Mucosa of rectum (tissue), 2 donors: ENCODE measurements at regions not wholly inside any gene's neighbourhood (a gene's known extent, or its start where the extent isn't known, plus 50 kb on each side); places are given as distances from the start of the nearest gene placed in this dataset.
"Not testable (repeated sequence)": the region's sequence is repeated elsewhere in the genome, so short reads cannot be mapped to it uniquely, and the experiment has no call there.

Source experiments
- H3K27ac ChIP-seq, 2 donors: one replicate each; pipeline ENCODE4 v1.7.0; 2013; ENCODE audit warnings: inconsistent platforms in 2 of 2, low read depth in 2 of 2, low read length in 2 of 2
- H3K27me3 ChIP-seq, 2 donors: one replicate each; pipeline ENCODE4 v1.7.0; 2013; ENCODE audit warnings: low read length in 2 of 2; ENCODE audit not compliant: control insufficient read depth in 2 of 2, insufficient read depth in 2 of 2
- H3K36me3 ChIP-seq, 2 donors: one replicate each; pipeline ENCODE4 v1.7.0; 2013; ENCODE audit warnings: low read length in 2 of 2; ENCODE audit not compliant: control insufficient read depth in 2 of 2, insufficient read depth in 2 of 2
- H3K4me1 ChIP-seq, 2 donors: one replicate each; pipeline ENCODE4 v1.7.0; 2013; ENCODE audit warnings: low read length in 2 of 2, mild to moderate bottlenecking in 1 of 2; ENCODE audit not compliant: control insufficient read depth in 2 of 2, insufficient read depth in 2 of 2
- H3K4me3 ChIP-seq, 2 donors: one replicate each; pipeline ENCODE4 v1.7.0; 2013; ENCODE audit warnings: low read length in 2 of 2
- H3K9ac ChIP-seq, 2 donors: one replicate each; pipeline ENCODE4 v1.7.0; 2013; ENCODE audit warnings: low read length in 2 of 2, low read depth in 1 of 2, mild to moderate bottlenecking in 1 of 2
- H3K9me3 ChIP-seq, 2 donors: one replicate each; pipeline ENCODE4 v1.7.0; 2013; ENCODE audit warnings: low read length in 2 of 2; ENCODE audit not compliant: control insufficient read depth in 2 of 2
- donor health status: healthy.
- donor health status: Normal muscosa, but diverticular disease.

DNA sequence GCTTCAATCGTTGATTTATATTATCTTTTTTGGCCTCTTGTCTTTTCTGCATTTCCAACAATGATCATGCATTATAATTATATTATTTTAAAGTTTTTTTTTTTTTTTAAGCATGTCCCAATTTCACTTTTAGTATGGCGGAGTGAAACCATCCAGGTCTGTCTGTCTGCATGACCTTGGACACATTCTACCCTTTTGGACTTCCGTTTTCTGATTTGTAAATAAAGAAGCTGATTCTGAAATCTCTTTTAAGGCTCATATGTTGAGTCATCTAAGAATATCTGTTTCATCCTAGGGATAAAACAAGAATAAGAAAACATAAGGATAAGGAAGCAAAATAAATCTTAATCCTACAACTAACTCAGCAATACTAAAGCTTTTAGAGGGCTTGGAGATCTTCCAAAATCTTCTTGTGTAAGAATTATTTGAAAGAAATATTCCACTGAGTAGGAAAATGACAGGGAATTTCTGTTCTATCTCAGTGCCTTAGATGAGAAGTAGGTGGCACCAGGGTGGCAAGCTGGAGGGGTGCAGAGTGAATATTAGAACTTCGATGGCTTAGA, 195.7 kb upstream of the TOX3 start:
- Histone ChIP-seq H3K27me3 (no peaks in the 10 kb centered on the region), H3K9ac (no peak overlapping the region), H3K27ac (no peak overlapping the region), H3K4me1 (no peaks in the 10 kb centered on the region), H3K4me3 (no peak overlapping the region), H3K9me3 (no peaks in the 10 kb centered on the region), H3K36me3 (no peaks in the 10 kb centered on the region)

DNA sequence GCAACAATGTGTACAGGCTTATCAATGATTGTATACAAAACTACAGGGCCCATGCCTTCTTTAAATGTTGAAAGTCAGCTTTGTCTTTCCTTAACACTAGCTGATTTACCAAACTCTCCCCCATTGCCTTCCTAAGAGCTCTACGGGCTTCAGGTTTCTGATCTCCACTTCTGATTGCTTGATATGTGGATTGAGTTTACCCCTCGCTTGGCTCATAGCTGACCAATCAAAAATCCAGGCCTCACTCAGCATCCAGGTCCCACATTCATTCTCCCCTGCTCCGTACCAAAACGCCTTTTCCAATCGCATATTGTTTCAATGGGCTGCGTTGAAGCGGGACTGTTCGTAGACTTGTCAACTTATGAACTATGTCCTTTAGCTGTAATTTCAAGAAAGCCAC, 195.1 kb upstream of the TOX3 start:
- Histone ChIP-seq H3K9me3 (no peaks in the 10 kb centered on the region), H3K9ac (no peak overlapping the region), H3K27ac (no peak overlapping the region), H3K36me3 (no peaks in the 10 kb centered on the region), H3K4me1 (no peaks in the 10 kb centered on the region), H3K4me3 (no peak overlapping the region), H3K27me3 (no peaks in the 10 kb centered on the region)

DNA sequence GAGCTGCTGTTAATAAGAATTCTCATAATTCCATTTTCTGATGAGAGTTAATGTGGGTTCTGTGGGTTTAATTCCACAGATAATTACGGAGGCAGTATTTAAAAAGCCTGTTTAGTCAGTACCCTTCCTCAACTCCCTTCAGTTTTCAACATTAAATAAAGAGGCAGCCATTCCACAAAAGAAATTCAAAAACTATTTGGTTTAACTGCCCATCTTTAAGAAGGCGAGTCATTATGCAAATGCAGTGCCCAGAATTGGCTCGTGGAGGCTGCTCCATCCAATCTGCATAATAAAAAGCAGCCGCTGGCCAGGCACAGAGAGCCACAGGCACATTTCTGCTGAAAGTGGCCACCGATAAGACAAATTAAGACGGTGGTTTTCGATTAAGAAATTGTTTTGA, 194.4 kb upstream of the TOX3 start:
- no peak overlapping the region for H3K4me3 ChIP-seq
- no peak overlapping the region for H3K9ac ChIP-seq
- H3K9me3 ChIP-seq = no peaks in the 10 kb centered on the region
- H3K36me3 ChIP-seq = no peaks in the 10 kb centered on the region
- no peaks in the 10 kb centered on the region for H3K4me1 ChIP-seq
- H3K27me3 ChIP-seq = no peaks in the 10 kb centered on the region
- H3K27ac ChIP-seq = no peak overlapping the region

DNA sequence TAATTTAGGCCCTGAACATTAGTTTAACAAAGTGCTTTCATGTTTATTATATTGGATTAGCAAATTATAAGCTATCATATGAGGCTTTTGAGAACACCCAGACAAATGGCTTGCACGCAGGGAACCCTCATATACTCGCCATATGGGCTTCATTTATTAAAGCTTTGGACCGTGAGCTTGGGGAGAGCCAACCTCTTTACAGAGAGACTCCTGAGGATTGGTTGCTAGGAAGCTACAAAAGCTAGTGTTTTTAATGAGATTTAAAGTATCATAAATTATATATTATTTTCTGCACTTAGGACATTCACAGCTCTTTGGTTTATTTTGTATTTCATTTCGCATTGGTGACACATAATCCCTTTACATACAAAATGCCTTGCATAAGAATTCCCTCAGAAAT, 193.8 kb upstream of the TOX3 start:
- no peak overlapping the region for H3K4me3 ChIP-seq
- no peak overlapping the region for H3K27ac ChIP-seq
- no peaks in the 10 kb centered on the region for H3K9me3 ChIP-seq
- no peaks in the 10 kb centered on the region for H3K4me1 ChIP-seq
- H3K36me3 ChIP-seq = no peaks in the 10 kb centered on the region
- H3K9ac ChIP-seq = no peak overlapping the region
- H3K27me3 ChIP-seq = no peaks in the 10 kb centered on the region

DNA sequence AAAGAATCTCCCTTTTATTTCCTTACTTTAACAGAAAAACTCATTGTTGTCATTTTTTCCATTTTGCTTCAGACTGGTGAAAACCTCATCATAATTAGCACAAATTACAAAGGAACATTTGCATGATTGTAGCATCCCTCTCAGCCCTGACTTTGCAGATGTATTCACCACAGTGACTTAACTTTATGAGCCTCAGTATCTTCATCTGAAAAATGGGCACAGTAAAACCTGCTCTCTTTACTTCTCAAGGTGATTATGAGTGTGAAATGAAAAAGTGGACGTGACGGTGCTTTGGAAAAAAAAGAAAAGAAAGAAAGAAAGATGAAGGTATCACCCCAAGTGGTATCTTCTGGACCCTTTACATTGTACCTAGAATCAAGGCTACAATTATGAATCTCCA, 193.4 kb upstream of the TOX3 start:
- Histone ChIP-seq H3K27me3 (no peaks in the 10 kb centered on the region), H3K4me3 (no peak overlapping the region), H3K27ac (no peak overlapping the region), H3K36me3 (no peaks in the 10 kb centered on the region), H3K4me1 (no peaks in the 10 kb centered on the region), H3K9me3 (no peaks in the 10 kb centered on the region), H3K9ac (no peak overlapping the region)

DNA sequence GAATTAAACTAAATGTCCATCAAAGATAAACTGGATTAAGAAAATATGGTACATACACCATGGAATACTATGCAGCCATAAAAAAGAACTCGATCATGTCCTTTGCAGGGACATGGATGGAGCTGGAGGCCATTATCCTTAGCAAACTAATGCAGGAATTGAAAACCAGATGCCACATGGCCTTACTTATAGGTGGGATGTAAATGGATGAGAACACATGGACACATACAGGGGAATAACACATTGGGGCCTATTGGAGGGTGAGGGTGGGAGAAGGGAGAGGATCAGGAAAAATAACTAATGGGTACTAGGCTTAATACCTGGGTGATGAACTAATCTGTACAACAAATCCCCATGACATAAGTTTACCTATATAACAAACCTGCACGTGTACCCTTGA, 192.0 kb upstream of the TOX3 start:
- not testable (repeated sequence) for H3K27me3 ChIP-seq, H3K36me3 ChIP-seq, H3K4me1 ChIP-seq, H3K9me3 ChIP-seq, H3K9ac ChIP-seq, H3K4me3 ChIP-seq, H3K27ac ChIP-seq

DNA sequence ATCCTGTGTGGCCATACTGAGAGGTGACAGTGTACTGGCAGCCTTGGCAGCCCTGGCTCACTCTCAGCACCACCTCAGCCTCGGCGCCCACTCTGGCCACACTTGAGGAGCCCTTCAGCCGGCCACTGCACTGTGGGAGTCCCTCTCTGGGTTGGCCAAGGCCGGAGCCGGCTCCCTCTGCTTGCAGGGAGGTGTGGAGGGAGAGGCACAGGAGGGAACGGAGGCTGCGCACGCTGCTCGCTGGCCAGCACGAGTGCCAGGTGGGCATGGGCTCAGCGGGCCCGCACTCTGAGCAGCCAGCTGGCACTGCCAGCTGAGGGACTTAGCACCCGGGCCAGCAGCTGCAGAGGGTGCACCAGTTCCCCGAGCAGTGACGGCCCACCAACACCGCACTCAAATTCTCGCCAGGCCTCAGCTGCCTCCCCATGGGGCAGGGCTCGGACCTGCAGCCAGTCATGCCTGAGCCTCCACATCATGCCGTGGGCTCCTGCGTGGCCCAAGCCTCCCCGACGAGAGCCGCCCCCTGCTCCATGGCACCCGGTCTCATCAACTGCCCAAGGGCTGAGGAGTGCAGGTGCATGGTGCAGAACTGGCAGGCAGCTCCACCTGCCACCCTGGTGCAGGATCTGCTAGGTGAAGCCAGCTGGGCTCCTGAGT, 184.4 kb upstream of the TOX3 start:
- Histone ChIP-seq H3K9ac (no peak overlapping the region), H3K27me3 (no peaks in the 10 kb centered on the region), H3K9me3 (no peaks in the 10 kb centered on the region), H3K4me1 (no peaks in the 10 kb centered on the region), H3K4me3 (no peak overlapping the region), H3K27ac (no peak overlapping the region), H3K36me3 (no peaks in the 10 kb centered on the region)

DNA sequence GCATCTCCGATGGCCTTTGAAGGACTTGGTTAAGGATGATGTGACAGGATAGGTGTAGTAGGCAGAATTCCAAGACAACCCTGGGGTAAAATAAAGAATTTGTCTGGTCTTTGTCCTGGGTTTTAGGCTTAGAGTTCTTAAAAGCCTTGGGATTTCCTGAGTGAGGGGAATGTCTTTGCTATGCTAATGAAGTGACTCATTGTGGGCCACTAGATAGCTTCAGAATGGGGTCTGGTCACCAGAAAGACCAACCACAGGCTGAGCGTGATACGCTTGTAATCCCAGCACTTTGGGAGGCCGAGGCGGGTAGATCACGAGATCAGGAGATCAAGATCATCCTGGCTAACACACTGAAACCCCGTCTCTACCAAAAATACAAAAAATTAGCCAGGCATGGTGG, 182.8 kb upstream of the TOX3 start:
- no peaks in the 10 kb centered on the region for H3K9me3 ChIP-seq
- H3K27ac ChIP-seq = no peak overlapping the region
- H3K36me3 ChIP-seq = no peaks in the 10 kb centered on the region
- H3K4me1 ChIP-seq = no peaks in the 10 kb centered on the region
- no peak overlapping the region for H3K9ac ChIP-seq
- no peak overlapping the region for H3K4me3 ChIP-seq
- no peaks in the 10 kb centered on the region for H3K27me3 ChIP-seq

DNA sequence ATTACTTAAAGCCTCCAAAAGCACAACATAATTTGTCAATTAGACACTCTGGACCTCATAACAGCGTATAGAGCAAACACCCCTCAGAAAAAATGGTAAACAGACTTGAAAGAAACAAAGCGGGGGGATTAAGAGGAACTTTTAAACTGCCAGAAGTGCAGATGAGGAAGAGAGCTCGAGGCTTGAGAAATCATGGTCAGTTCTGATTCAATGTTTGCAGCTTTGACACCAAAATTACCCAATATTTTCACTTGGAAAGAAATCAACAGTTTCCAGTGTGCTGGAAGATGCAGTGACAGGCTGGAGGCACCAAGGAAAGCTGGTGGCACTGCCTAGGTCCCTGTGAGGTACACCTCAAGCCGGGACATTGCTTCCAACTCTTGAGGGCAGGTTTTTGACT, 180.9 kb upstream of the TOX3 start:
- Histone ChIP-seq H3K36me3 (no peaks in the 10 kb centered on the region), H3K27me3 (no peaks in the 10 kb centered on the region), H3K9me3 (no peaks in the 10 kb centered on the region), H3K27ac (no peak overlapping the region), H3K4me3 (no peak overlapping the region), H3K9ac (no peak overlapping the region), H3K4me1 (no peaks in the 10 kb centered on the region)

DNA sequence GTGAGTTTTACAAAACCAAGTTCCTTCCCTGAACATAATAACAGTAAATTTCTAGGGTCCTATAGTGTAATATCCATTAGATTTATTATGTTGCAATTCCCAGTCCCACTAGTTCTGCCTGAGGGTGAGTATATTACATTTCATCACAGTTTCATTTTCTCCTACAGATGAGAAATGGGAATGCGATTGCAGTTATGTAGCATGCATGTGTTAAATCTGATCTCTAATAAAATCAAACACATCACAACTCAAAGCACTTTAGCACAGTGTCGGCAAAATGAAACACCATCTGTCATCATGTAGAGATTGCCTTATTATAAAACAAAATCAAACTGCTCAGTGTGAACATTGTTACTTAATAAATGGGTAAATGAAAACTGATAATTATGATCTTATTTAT, 180.5 kb upstream of the TOX3 start:
- Histone ChIP-seq H3K9ac (no peak overlapping the region), H3K27ac (no peak overlapping the region), H3K4me1 (no peaks in the 10 kb centered on the region), H3K4me3 (no peak overlapping the region), H3K36me3 (no peaks in the 10 kb centered on the region), H3K9me3 (no peaks in the 10 kb centered on the region), H3K27me3 (no peaks in the 10 kb centered on the region)

DNA sequence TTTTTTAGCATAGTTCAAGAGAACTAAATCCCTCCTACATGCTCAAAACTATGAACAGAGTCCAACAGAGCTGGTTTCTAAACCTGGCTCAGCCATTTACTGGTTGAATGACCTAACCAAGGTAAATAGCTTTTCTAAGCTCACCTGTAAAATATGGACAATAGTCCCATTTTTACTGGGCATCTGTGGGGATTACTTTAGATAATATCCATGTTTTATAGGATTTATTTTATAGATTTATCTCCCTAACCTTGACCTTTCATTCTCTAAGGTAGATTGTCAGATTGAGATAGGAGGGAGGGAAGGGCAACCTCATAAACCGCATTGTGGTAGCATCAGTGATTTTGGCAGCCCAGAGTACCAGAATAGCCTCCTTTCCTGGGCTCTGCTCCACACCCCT, 178.5 kb upstream of the TOX3 start:
- Histone ChIP-seq H3K27me3 (no peaks in the 10 kb centered on the region), H3K36me3 (no peaks in the 10 kb centered on the region), H3K9ac (no peak overlapping the region), H3K27ac (no peak overlapping the region), H3K4me3 (no peak overlapping the region), H3K9me3 (no peaks in the 10 kb centered on the region), H3K4me1 (no peaks in the 10 kb centered on the region)
